ENCODE measurements at regions not wholly inside any gene's neighbourhood (a gene's known extent, or its start where the extent isn't known, plus 50 kb on each side); places are given as distances from the start of the nearest gene placed in this dataset.

GRCh38 chr6:152848919-152849318 lies 98.3 kb downstream of the VIP start:
- TF ChIP-seq CTCF (IDR thresholded peaks at IDR 0.05) (no peak), POLR2A (IDR thresholded peaks at IDR 0.05) (no peak)
